CD1c-positive myeloid dendritic cell (primary cell): ENCODE measurements at regions not wholly inside any gene's neighbourhood (a gene's known extent, or its start where the extent isn't known, plus 50 kb on each side); places are given as distances from the start of the nearest gene placed in this dataset.

ENCODE experiments used
- DNase-seq: peaks from one replicate; pipeline ENCODE4 v3.0.0-alpha.2; 2016; ENCODE audit errors: extremely low spot score

GRCh38 chr4:166274136-166274761, 401.2 kb downstream of the TLL1 start:
- DNase-seq, result no peak

GRCh38 chr4:166274775-166275174, 401.7 kb downstream of the TLL1 start:
- DNase-seq, result no peak

- no peak for DNase-seq
These were observed 404.4 kb downstream of the TLL1 start for GRCh38 chr4:166277401-166277800.

GRCh38 chr4:166277853-166278252, 404.8 kb downstream of the TLL1 start:
- no peak for DNase-seq

GRCh38 chr4:166279261-166279660, 406.2 kb downstream of the TLL1 start:
- no peak for DNase-seq

GRCh38 chr4:166280642-166281041, 407.6 kb downstream of the TLL1 start:
- no peak for DNase-seq

- DNase-seq, result no peak
These were observed 409.2 kb downstream of the TLL1 start for GRCh38 chr4:166282081-166282770.

- no peak for DNase-seq
These were observed 411.2 kb downstream of the TLL1 start for GRCh38 chr4:166284221-166284620.

- DNase-seq, result no peak
These were observed 417.4 kb downstream of the TLL1 start for GRCh38 chr4:166290426-166290825.

- no peak for DNase-seq
These were observed 420.5 kb downstream of the TLL1 start for GRCh38 chr4:166293556-166293955.

- no peak for DNase-seq
These were observed 428.2 kb downstream of the TLL1 start for GRCh38 chr4:166301266-166301665.

GRCh38 chr4:166308647-166309046, 435.6 kb downstream of the TLL1 start:
- no peak for DNase-seq

GRCh38 chr4:166309286-166309685, 436.2 kb downstream of the TLL1 start:
- no peak for DNase-seq

- DNase-seq, result no peak
These were observed 438.1 kb downstream of the TLL1 start for GRCh38 chr4:166311169-166311568.

- no peak for DNase-seq
These were observed 439.1 kb downstream of the TLL1 start for GRCh38 chr4:166312166-166312565.

GRCh38 chr4:166314902-166315301, 441.9 kb downstream of the TLL1 start:
- DNase-seq, result no peak

GRCh38 chr4:166315721-166316467, 442.9 kb downstream of the TLL1 start:
- no peak for DNase-seq

GRCh38 chr4:166318810-166319525, 445.9 kb downstream of the TLL1 start:
- DNase-seq, result no peak

GRCh38 chr4:166323250-166323649, 450.2 kb downstream of the TLL1 start:
- no peak for DNase-seq

GRCh38 chr4:166324321-166324720, 451.3 kb downstream of the TLL1 start:
- no peak for DNase-seq

GRCh38 chr4:166335256-166335938, 462.4 kb downstream of the TLL1 start:
- no peak for DNase-seq

GRCh38 chr4:166341992-166342391, 469.0 kb downstream of the TLL1 start:
- no peak for DNase-seq
